SK-N-SH (cell line): ENCODE measurements at regions not wholly inside any gene's neighbourhood (a gene's known extent, or its start where the extent isn't known, plus 50 kb on each side); places are given as distances from the start of the nearest gene placed in this dataset.

ENCODE experiments used
- CTCF ChIA-PET: fragments of 300-600, 350-600 bp; formaldehyde crosslinking; extraction: SDS; loops from one replicate; lab custom pipeline; 2021; lab: Yijun Ruan, JAX
- POLR2A ChIA-PET: fragments of 350-600 bp; sonication (Branson Sonifier 250); formaldehyde crosslinking; extraction: SDS; loops from one replicate; lab custom pipeline; 2020; ENCODE audit warnings: antibody characterized with exemption, inconsistent platforms; lab: Yijun Ruan, JAX
- DNase-seq: peaks from one replicate; pipeline ENCODE4 v3.0.0; 2012
- H2AFZ ChIP-seq: fragments of 200-600 bp; sonication (generic); 2 replicates; pipeline ENCODE4 v1.8.1; 2016; ENCODE audit warnings: antibody characterized with exemption, mild to moderate bottlenecking, low read depth
- H3F3A ChIP-seq: fragments of 200-600 bp; sonication (generic); replicated peaks from 2 replicates; pipeline ENCODE3; 2016; ENCODE audit warnings: antibody characterized with exemption, mild to moderate bottlenecking; ENCODE audit not compliant: insufficient read depth
- H3K27ac ChIP-seq, 2 experiments: fragments of 200-500 bp in 1 of 2; fragments of 200-600 bp in 1 of 2; sonication (Bioruptor generic) in 1 of 2; sonication (generic), shearing (Covaris generic) in 1 of 2; 2 replicates each; pipeline versions ENCODE4 v1.5.1 to v1.6.1; 2014 to 2016; ENCODE audit warnings: low read depth in 2 of 2, inconsistent platforms in 1 of 2, low read length in 1 of 2, mild to moderate bottlenecking in 1 of 2, mixed read lengths in 1 of 2
- H3K27me3 ChIP-seq: fragments of 200-600 bp; sonication (generic), shearing (Covaris generic); 2 replicates; pipeline ENCODE4 v1.6.1; 2016; ENCODE audit warnings: mixed run types; ENCODE audit not compliant: insufficient read depth
- H3K36me3 ChIP-seq, 2 experiments: fragments of 200-500 bp in 1 of 2; fragments of 200-600 bp in 1 of 2; sonication (Bioruptor generic) in 1 of 2; sonication (generic) in 1 of 2; replicated peaks in 1 of 2; 2 replicates each; pipeline versions ENCODE3 to v1.5.1; 2014 to 2016; ENCODE audit warnings: low read length in 1 of 2, mild to moderate bottlenecking in 1 of 2; ENCODE audit not compliant: insufficient read depth in 2 of 2, control insufficient read depth in 1 of 2
- H3K4me1 ChIP-seq, 2 experiments: fragments of 200-500 bp in 1 of 2; fragments of 200-600 bp in 1 of 2; sonication (Bioruptor generic) in 1 of 2; sonication (generic), shearing (Covaris generic) in 1 of 2; 2 replicates each; pipeline versions ENCODE4 v1.5.1 to v1.6.1; 2014 to 2016; ENCODE audit warnings: low read depth in 1 of 2, low read length in 1 of 2, mixed run types in 1 of 2; ENCODE audit not compliant: insufficient read depth in 2 of 2, control insufficient read depth in 1 of 2
- H3K4me2 ChIP-seq: fragments of 200-600 bp; sonication (generic), shearing (Covaris generic); 2 replicates; pipeline ENCODE4 v1.6.1; 2017; ENCODE audit warnings: mixed run types
- H3K4me3 ChIP-seq, 2 experiments: fragments of 200-500 bp in 1 of 2; fragments of 200-600 bp in 1 of 2; sonication (Bioruptor generic) in 1 of 2; sonication (generic), shearing (Covaris generic) in 1 of 2; 2 replicates each; pipeline versions ENCODE4 v1.5.1 to v1.8.1; 2014 to 2016; ENCODE audit warnings: low read depth in 2 of 2, inconsistent platforms in 1 of 2, low read length in 1 of 2, mild to moderate bottlenecking in 1 of 2, mixed read lengths in 1 of 2, moderate library complexity in 1 of 2
- H3K79me2 ChIP-seq: fragments of 200-600 bp; sonication (generic); 2 replicates; pipeline ENCODE4 v1.8.1; 2017; ENCODE audit warnings: mild to moderate bottlenecking; ENCODE audit not compliant: insufficient read depth
- H3K9ac ChIP-seq: fragments of 200-600 bp; sonication (generic); 2 replicates; pipeline ENCODE4 v1.6.1; 2017; ENCODE audit warnings: mixed run types
- H3K9me2 ChIP-seq: fragments of 200-600 bp; sonication (generic); 2 replicates; pipeline ENCODE4 v1.6.1; 2017; ENCODE audit warnings: mixed run types
- H3K9me3 ChIP-seq: fragments of 200-600 bp; sonication (generic); 2 replicates; pipeline ENCODE4 v1.6.1; 2017; ENCODE audit warnings: mixed run types, mild to moderate bottlenecking, moderate library complexity
- H4K20me1 ChIP-seq: fragments of 200-600 bp; sonication (generic); 2 replicates; pipeline ENCODE4 v1.6.1; 2017; ENCODE audit warnings: mild to moderate bottlenecking, mixed run types; ENCODE audit not compliant: insufficient read depth
- CHD2 ChIP-seq: fragments of 150-350 bp; IDR thresholded peaks from 2 replicates; pipeline ENCODE4 v1.6.1; 2018; ENCODE audit warnings: low read length; ENCODE audit not compliant: partially characterized antibody
- CTCF ChIP-seq: fragments of 200-600 bp; sonication (generic); IDR thresholded peaks from 2 replicates; pipeline ENCODE4 v1.6.1; 2017; ENCODE audit warnings: antibody characterized with exemption, mild to moderate bottlenecking, moderate library complexity
- EZH2phosphoT487 ChIP-seq: fragments of 200-600 bp; sonication (generic); IDR thresholded peaks from 2 replicates; pipeline ENCODE4 v1.6.1; 2017; ENCODE audit warnings: low read depth, mixed run types, mild to moderate bottlenecking, antibody characterized with exemption, moderate library complexity, borderline replicate concordance
- FOXM1 ChIP-seq: IDR thresholded peaks from 2 replicates; pipeline ENCODE4 v1.4.0; 2012; ENCODE audit warnings: low read depth, mild to moderate bottlenecking
- GATA2 ChIP-seq: sonication (generic); formaldehyde crosslinking; IDR thresholded peaks from 2 replicates; pipeline ENCODE4 v1.5.0; 2020; ENCODE audit warnings: mild to moderate bottlenecking, missing genetic modification reagents
- MEF2A ChIP-seq: IDR thresholded peaks from 2 replicates; pipeline ENCODE4 v1.4.0; 2012; ENCODE audit warnings: low read depth, borderline replicate concordance
- MXI1 ChIP-seq: IDR thresholded peaks from 2 replicates; pipeline ENCODE4 v1.6.1; 2012; ENCODE audit warnings: mild to moderate bottlenecking, low read depth, low read length, improper control_type of control experiment
- NRF1 ChIP-seq: IDR thresholded peaks from 2 replicates; pipeline ENCODE4 v1.6.1; 2012; ENCODE audit warnings: low read depth, mild to moderate bottlenecking, low read length
- RFX5 ChIP-seq: IDR thresholded peaks from 2 replicates; pipeline ENCODE4 v1.6.1; 2012; ENCODE audit warnings: mild to moderate bottlenecking, improper control_type of control experiment, low read length
- SIN3A ChIP-seq: IDR thresholded peaks from 2 replicates; pipeline ENCODE4 v1.6.1; 2012; ENCODE audit warnings: low read depth, mild to moderate bottlenecking, low read length, moderate library complexity, borderline replicate concordance
- SMC3 ChIP-seq: IDR thresholded peaks from 2 replicates; pipeline ENCODE4 v1.6.1; 2012; ENCODE audit warnings: low read depth, low read length, improper control_type of control experiment
- TCF12 ChIP-seq: IDR thresholded peaks from 2 replicates; pipeline ENCODE4 v1.4.0; 2012
- TEAD4 ChIP-seq: IDR thresholded peaks from 2 replicates; pipeline ENCODE4 v1.4.0; 2012; ENCODE audit warnings: mild to moderate bottlenecking, borderline replicate concordance; ENCODE audit not compliant: insufficient read depth
- USF2 ChIP-seq: fragments of 150-350 bp; IDR thresholded peaks from 2 replicates; pipeline ENCODE4 v1.6.1; 2017; ENCODE audit warnings: antibody characterized with exemption, low read length, low read depth, borderline replicate concordance
- YY1 ChIP-seq: IDR thresholded peaks from 2 replicates; pipeline ENCODE4 v1.4.0; 2012; ENCODE audit warnings: low read depth, mild to moderate bottlenecking
- WGBS: methylation state at CpG from one replicate; pipeline ENCODE4 v1.1.6; 2017; ENCODE audit warnings: low lambda C conversion rate; 5-methylcytosine and 5-hydroxymethylcytosine counted together
- TF ChIP-seq, protein P1 (sequence below): IDR thresholded peaks from 2 replicates; pipeline ENCODE4 v1.6.1; 2012; ENCODE audit warnings: mild to moderate bottlenecking, low read depth, low read length, moderate library complexity
- TF ChIP-seq, protein P2 (sequence below): fragments of 150-350 bp; IDR thresholded peaks from 2 replicates; pipeline ENCODE4 v1.6.1; 2016; ENCODE audit warnings: mild to moderate bottlenecking, low read depth, low read length

- H3K9me3 ChIP-seq: no peaks in the 10 kb centered on the region
- no peak overlapping the region for H2AFZ ChIP-seq
- H3F3A ChIP-seq: no peaks in the 10 kb centered on the region
- H3K4me2 ChIP-seq: no peak overlapping the region
- no peak overlapping the region for H3K9ac ChIP-seq
- CTCF ChIA-PET: interaction anchor here (0.9 kb wide), 1 partner anchor 37 kb away, joined by 3 read pairs; no protein-coding TSS in a partner anchor
- no peaks in the 10 kb centered on the region for H3K9me2 ChIP-seq
- DNase-seq: no peak
- no peaks in the 10 kb centered on the region for H3K4me1 ChIP-seq
- H3K79me2 ChIP-seq: no peaks in the 10 kb centered on the region
- H4K20me1 ChIP-seq: no peaks in the 10 kb centered on the region
- TF ChIP-seq SIN3A (no peak), MEF2A (no peak), MXI1 (no peak), TCF12 (no peak), EZH2phosphoT487 (no peak), TEAD4 (no peak), CHD2 (no peak), RFX5 (no peak), NRF1 (no peak)
- TF ChIP-seq, protein P1, sequence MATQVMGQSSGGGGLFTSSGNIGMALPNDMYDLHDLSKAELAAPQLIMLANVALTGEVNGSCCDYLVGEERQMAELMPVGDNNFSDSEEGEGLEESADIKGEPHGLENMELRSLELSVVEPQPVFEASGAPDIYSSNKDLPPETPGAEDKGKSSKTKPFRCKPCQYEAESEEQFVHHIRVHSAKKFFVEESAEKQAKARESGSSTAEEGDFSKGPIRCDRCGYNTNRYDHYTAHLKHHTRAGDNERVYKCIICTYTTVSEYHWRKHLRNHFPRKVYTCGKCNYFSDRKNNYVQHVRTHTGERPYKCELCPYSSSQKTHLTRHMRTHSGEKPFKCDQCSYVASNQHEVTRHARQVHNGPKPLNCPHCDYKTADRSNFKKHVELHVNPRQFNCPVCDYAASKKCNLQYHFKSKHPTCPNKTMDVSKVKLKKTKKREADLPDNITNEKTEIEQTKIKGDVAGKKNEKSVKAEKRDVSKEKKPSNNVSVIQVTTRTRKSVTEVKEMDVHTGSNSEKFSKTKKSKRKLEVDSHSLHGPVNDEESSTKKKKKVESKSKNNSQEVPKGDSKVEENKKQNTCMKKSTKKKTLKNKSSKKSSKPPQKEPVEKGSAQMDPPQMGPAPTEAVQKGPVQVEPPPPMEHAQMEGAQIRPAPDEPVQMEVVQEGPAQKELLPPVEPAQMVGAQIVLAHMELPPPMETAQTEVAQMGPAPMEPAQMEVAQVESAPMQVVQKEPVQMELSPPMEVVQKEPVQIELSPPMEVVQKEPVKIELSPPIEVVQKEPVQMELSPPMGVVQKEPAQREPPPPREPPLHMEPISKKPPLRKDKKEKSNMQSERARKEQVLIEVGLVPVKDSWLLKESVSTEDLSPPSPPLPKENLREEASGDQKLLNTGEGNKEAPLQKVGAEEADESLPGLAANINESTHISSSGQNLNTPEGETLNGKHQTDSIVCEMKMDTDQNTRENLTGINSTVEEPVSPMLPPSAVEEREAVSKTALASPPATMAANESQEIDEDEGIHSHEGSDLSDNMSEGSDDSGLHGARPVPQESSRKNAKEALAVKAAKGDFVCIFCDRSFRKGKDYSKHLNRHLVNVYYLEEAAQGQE: no peak
- TF ChIP-seq, all 33 proteins: peak for 0
- Histone ChIP-seq H3K27ac (no peak overlapping the region), H3K36me3 (no peaks in the 10 kb centered on the region), H3K27me3 (no peaks in the 10 kb centered on the region; the same call in 1 of the 2 replicates), H3K4me3 (no peak overlapping the region)
- POLR2A ChIA-PET: no interaction called here
- WGBS: 19% methylated on average over 2 of the region's 2 CpGs
Observed at GRCh38 chr20:40545478-40545877, 143.6 kb downstream of the MAFB start.

DNA sequence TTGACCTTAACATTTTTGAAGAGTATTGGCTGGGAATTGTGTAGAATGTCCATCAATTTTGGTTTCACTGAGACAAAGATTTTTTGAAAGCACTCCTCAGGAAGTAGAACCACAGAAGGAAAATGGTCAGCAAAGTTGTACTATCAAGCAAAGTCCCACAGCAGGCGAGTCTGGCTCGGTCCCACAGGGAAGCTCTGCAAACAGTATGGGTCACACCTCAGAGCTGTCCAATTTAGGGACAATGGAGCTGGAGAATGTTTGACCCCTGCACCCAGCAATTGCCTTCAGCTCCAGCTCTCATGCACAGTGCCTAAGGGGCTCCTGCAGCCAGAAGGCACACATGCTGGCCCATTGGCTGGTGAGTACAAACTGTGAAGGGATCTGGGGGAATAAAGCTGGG lies 147.0 kb downstream of the MAFB start:
- Histone ChIP-seq H3F3A (no peaks in the 10 kb centered on the region), H3K27ac (no peak overlapping the region), H3K4me3 (no peak overlapping the region), H4K20me1 (no peaks in the 10 kb centered on the region), H3K4me1 (no peaks in the 10 kb centered on the region), H2AFZ (no peak overlapping the region), H3K36me3 (no peaks in the 10 kb centered on the region), H3K4me2 (no peak overlapping the region), H3K9me2 (no peaks in the 10 kb centered on the region), H3K9me3 (no peaks in the 10 kb centered on the region), H3K79me2 (no peaks in the 10 kb centered on the region), H3K27me3 (no peaks in the 10 kb centered on the region; the same call in 1 of the 2 replicates), H3K9ac (no peak overlapping the region)
- CTCF ChIA-PET: interaction anchor here (0.5 to 1.5 kb wide), 2 partner anchors 404 to 556 kb away, joined by 3 read pairs; no protein-coding TSS in a partner anchor
- WGBS: 29% methylated on average over 2 of the region's 2 CpGs
- TF ChIP-seq SMC3: no peak
- TF ChIP-seq GATA2 (CRISPR knock-in tag): no peak
- no peak for TF ChIP-seq YY1
- TF ChIP-seq USF2: no peak
- TF ChIP-seq FOXM1: no peak
- TF ChIP-seq, protein P2, sequence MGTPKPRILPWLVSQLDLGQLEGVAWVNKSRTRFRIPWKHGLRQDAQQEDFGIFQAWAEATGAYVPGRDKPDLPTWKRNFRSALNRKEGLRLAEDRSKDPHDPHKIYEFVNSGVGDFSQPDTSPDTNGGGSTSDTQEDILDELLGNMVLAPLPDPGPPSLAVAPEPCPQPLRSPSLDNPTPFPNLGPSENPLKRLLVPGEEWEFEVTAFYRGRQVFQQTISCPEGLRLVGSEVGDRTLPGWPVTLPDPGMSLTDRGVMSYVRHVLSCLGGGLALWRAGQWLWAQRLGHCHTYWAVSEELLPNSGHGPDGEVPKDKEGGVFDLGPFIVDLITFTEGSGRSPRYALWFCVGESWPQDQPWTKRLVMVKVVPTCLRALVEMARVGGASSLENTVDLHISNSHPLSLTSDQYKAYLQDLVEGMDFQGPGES: no peak
- TF ChIP-seq CTCF: no peak
- TF ChIP-seq TEAD4: no peak
- DNase-seq: no peak
- POLR2A ChIA-PET: no interaction called here
